HCEC 1CT (cell line): ENCODE measurements at regions not wholly inside any gene's neighbourhood (a gene's known extent, or its start where the extent isn't known, plus 50 kb on each side); places are given as distances from the start of the nearest gene placed in this dataset.

Source experiments
- DNase-seq: peaks from one replicate; pipeline ENCODE4 v3.0.0-alpha.2; 2017

- DNase-seq, result peak; percentile 56
Measured at GRCh38 chr2:193583638-193584400, 1389.1 kb upstream of the TMEFF2 start.

GRCh38 chr2:193581807-193582206 is 1387.1 kb upstream of the TMEFF2 start:
- no peak for DNase-seq

DNA sequence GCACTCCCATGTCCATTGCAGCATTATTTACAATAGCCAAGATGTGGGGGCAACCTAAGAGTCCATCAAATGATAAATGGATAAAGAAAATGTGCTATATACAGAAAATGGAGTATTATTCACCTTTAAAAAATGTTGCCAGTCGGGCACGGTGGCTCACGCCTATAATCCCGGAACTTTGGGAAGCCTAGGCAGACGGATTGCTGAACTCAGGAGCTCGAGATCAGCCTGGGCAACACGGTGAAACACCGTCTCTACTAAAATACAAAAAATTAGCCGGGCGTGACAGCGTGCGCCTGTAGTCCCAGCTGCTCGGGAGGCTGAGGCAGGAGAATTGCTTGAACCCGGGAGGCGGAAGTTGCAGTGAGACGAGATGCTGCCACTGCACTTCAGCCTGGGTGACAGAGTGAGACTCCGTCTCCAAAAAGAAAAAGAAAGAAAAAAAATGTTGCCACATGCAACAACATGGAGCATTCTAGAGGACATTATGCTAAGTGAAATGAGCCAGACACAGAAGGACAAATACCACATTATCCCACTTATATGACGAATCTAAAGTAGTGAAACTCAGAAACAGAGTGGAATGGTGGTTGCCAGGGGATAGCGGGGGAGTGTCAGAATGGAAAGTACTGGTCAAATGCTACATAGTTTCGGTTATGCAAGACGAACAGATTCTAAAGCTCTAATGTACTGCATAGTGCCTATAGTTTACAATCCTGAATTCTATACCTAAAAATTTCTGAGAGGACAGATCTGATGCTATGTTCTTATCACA is 1385.6 kb upstream of the TMEFF2 start:
- peak; percentile 19 for DNase-seq

DNA sequence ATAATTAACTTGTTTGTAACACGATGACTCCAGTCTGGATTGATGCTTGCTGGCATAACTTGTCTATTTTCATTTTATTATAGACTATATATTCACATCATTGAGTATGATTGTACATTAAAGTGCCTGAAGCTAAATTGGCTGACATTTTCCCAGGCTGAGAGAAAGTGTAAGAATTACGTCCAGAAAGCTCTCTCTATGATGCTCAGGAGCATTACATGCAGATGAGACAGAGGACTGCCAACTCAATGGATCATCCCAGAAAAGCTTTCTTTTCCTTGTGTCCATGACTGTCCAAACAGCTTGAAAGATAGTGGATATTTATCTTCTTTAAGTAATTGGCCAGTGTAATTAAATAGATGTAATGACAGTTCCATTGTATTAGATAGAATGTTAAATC is 1372.2 kb upstream of the TMEFF2 start:
- no peak for DNase-seq

DNA sequence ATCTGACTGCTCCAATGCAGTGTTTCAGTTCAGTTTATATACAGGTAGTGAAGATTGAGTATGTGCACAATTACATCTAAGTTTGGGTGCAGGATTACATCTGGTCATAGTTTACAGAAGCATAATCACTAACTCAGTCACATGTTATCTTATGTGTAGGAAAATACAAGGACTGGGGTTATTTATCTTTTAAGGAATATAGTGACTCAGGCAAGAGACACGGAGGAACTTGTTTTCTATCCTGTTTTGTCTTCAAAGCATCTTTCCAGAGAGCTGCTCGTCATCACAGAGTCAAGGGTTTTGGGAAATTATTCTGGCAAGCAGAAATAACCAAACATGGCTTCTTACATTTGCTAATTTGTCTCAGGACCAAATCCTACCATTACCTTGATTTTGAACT is 1371.5 kb upstream of the TMEFF2 start:
- peak; percentile 65 for DNase-seq

GRCh38 chr2:193562031-193562430 is 1367.3 kb upstream of the TMEFF2 start:
- no peak for DNase-seq

DNA sequence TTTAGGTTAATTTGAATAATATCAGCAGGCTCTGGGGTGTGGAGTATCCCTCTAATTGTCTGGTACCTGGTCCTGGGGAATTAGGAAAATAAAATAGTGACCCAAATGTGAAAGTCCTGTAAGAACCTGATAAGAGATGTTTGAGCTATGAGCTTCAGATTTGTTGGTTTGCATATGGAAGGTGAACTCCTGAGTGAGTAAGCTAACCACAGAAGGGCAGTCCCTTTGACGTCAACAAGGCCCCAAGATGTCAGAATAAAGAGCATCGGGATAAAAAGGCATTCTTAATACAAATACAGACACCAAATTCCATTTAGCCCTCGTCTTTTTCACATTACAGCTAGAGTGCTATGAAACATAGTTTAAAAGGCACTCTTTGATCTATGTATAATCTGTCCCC is 1366.3 kb upstream of the TMEFF2 start:
- peak; percentile 64 for DNase-seq

- peak; percentile 51 for DNase-seq
Measured at GRCh38 chr2:193556766-193557470, 1362.2 kb upstream of the TMEFF2 start.

DNA sequence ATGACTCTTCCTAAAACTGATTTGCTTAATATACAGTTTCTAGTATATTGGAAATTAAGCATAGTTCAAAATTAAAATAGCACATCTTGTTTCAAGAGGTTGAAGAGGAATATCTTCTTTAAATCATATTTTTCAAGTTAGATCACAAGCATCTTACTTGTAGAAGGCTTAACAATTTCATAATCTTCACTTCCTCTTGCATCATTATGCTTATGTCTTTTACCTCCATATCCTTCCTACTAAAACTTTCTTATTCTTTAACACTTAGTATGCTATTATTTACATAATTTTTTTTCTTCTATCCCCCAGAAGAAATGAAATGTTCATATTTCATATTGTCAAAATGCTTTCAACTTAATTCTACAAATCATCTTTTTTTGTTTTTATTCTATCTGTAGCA is 1354.9 kb upstream of the TMEFF2 start:
- DNase-seq, result peak; percentile 25

DNA sequence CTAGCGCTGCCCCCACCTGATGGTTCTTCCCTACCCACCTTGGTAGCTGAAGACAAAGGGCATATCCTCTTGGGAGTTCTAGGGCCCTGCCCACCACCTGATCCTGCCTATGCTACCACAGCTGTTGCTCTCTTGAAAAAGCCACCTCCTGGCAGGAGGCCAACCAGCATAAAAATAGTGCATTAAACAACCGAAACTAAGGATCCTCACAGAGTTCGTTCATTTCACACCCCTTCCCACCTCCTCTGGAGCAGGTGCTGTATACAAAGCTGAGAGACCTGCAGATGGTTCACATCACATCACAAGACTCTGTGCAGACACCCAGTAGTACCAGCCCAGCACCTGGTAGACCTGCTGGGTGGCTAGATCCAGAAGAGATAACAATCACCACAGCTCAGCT is 1348.0 kb upstream of the TMEFF2 start:
- DNase-seq, result no peak

DNA sequence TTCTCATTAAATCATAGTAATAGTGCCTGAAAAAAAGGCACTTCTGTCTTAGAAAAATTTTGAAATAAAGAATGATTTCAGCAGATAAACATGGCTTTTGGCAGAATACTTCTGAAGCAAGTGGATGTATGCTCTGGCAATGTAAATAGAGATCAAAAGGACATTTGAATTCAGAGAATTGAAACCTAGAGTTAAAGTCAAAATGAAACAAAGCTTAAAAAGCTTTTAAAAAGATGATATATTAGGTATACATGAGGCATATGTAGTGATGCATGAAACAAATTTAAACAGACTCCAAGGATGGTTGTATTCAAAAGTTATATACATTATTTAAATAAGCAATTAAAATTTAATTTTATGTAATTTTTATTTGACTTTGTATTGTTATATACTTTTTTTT is 1344.5 kb upstream of the TMEFF2 start:
- no peak for DNase-seq

GRCh38 chr2:193538061-193538460 is 1343.3 kb upstream of the TMEFF2 start:
- no peak for DNase-seq

DNA sequence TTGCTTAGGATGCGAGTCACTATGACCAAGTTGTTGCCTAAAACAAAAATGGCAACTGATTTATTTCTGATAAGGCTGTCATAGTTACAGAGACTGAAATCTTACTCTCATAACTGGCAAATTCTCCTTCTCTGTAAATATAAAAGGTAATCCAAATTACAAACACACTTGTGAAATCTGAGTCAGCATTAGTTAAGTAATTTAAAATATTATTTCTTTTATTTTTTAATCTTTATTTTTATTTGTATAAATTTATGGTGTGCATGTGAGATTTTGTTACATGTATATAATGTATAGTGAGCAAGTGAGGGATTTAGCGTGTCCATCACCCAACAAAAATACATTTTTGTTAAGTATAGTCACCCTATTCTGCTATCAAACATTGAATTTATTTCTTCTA is 1342.8 kb upstream of the TMEFF2 start:
- DNase-seq, result no peak

GRCh38 chr2:193528458-193528857 is 1333.7 kb upstream of the TMEFF2 start:
- no peak for DNase-seq

- DNase-seq, result no peak
Measured at GRCh38 chr2:193527146-193527545, 1332.4 kb upstream of the TMEFF2 start.

DNA sequence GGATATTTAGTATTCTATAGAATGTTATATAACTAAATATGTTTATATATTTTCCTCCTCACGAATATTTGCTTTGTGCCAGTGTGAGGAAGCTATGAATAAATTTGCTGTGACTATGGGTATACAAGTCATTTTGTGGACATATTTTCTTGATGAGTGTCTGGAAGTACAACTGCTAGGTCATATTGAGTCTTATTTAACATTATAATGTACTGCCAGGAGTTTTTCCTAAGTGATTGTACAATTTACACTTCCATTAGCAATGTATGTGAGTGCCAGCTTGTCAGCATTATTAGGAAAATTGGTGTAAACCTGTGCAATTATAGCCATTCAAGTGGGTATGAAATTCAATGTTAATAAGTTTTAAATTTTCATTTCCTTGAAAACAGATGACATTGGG is 1328.9 kb upstream of the TMEFF2 start:
- peak; percentile 61 for DNase-seq

GRCh38 chr2:193521523-193521922 is 1326.8 kb upstream of the TMEFF2 start:
- no peak for DNase-seq

- no peak for DNase-seq
Measured at GRCh38 chr2:193520709-193521458, 1326.2 kb upstream of the TMEFF2 start.

GRCh38 chr2:193518041-193518817 is 1323.5 kb upstream of the TMEFF2 start:
- DNase-seq, result peak; percentile 90

- peak; percentile 55 for DNase-seq
Measured at GRCh38 chr2:193517615-193518014, 1322.9 kb upstream of the TMEFF2 start.

GRCh38 chr2:193506035-193506434 is 1311.3 kb upstream of the TMEFF2 start:
- DNase-seq, result no peak

- DNase-seq, result no peak
Measured at GRCh38 chr2:193505620-193506019, 1310.9 kb upstream of the TMEFF2 start.
